ENCODE measurements at regions not wholly inside any gene's neighbourhood (a gene's known extent, or its start where the extent isn't known, plus 50 kb on each side); places are given as distances from the start of the nearest gene placed in this dataset.

- no peak for DNase-seq
- Mint-ChIP-seq H3K27ac (peak overlapping the region in 1 of 2 donors; percentile 27), H3K9me3 (no peaks in the 10 kb centered on the region), H3K4me3 (no peak overlapping the region), H3K4me1 (no peaks in the 10 kb centered on the region), H3K27me3 (peaks cover 20% of the 10 kb centered on the region)
- ATAC-seq: no peak
Measured at GRCh38 chr16:73610605-73611156, 562.8 kb upstream of the ZFHX3 start.

GRCh38 chr16:73610160-73610559, 562.2 kb upstream of the ZFHX3 start:
- no peak for ATAC-seq
- Mint-ChIP-seq H3K4me3 (no peak overlapping the region), H3K27me3 (peaks cover 20% of the 10 kb centered on the region), H3K27ac (no peak overlapping the region), H3K4me1 (no peaks in the 10 kb centered on the region), H3K9me3 (no peaks in the 10 kb centered on the region)
- DNase-seq: no peak

- peaks cover 20% of the 10 kb centered on the region for H3K27me3 Mint-ChIP-seq
- ATAC-seq: no peak
- H3K27ac Mint-ChIP-seq: no peak overlapping the region
Measured at GRCh38 chr16:73608911-73609310, 561.0 kb upstream of the ZFHX3 start.

DNA sequence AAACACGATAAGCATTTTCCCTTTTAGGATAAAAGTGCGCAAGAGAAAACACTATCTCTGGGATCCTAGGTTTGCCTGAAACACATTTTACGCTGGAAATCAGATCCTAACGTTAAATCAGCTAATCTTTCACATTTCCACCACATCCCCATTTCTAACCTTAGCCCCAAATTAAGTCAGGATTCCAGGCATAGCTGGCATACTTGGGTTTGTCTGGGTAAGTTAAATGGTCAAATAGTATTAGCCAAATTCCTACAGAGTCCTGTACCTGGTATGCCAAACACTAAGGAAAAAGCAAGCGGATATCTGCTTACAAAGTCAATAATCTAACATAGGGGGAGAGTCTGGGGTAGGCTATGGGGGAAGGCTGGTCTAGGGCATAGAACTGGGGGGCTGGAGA, 557.4 kb upstream of the ZFHX3 start:
- H3K4me3 Mint-ChIP-seq: no peak overlapping the region
- DNase-seq: no peak
- H3K9me3 Mint-ChIP-seq: no peaks in the 10 kb centered on the region
- ATAC-seq: no peak
- H3K27me3 Mint-ChIP-seq: peaks cover 5% of the 10 kb centered on the region
- no peaks in the 10 kb centered on the region for H3K4me1 Mint-ChIP-seq
- H3K27ac Mint-ChIP-seq: no peak overlapping the region

More at GRCh38 chr16:73608911-73609310, 561.0 kb upstream of the ZFHX3 start:
- no peak for DNase-seq
- Mint-ChIP-seq H3K4me3 (no peak overlapping the region), H3K4me1 (no peaks in the 10 kb centered on the region), H3K9me3 (no peaks in the 10 kb centered on the region)

DNA sequence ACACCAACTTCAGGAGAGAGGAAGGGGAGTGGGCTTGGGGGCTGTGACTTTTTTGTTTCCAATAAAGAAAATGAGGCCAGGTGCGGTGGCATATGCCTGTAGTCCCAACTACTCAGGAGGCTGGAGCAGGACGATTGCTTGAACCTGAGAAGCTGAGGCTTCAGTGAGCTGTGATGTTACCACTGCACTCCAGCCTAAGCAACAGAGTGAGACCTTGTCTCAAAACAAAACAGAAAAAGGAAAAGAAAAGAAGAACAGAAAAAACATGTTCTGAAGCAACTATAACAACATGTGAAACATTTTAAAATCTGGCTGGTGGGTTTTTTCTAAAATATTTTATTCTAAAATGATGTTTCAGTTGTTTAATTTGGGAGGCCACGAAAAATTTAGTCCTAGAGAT, 554.0 kb upstream of the ZFHX3 start:
- Mint-ChIP-seq H3K9me3 (no peaks in the 10 kb centered on the region), H3K4me1 (no peaks in the 10 kb centered on the region), H3K27me3 (no peaks in the 10 kb centered on the region), H3K27ac (no peak overlapping the region), H3K4me3 (no peak overlapping the region)
- no peak for ATAC-seq
- DNase-seq: no peak

GRCh38 chr16:73599870-73600269, 551.9 kb upstream of the ZFHX3 start:
- ATAC-seq (no peak), DNase-seq (no peak)
- Mint-ChIP-seq H3K27ac (peak overlapping the region in 1 of 2 donors; percentile 27), H3K4me3 (no peak overlapping the region), H3K4me1 (no peaks in the 10 kb centered on the region), H3K9me3 (no peaks in the 10 kb centered on the region), H3K27me3 (no peaks in the 10 kb centered on the region)

- Mint-ChIP-seq H3K4me3 (no peak overlapping the region), H3K9me3 (no peaks in the 10 kb centered on the region), H3K27me3 (no peaks in the 10 kb centered on the region), H3K27ac (no peak overlapping the region), H3K4me1 (no peaks in the 10 kb centered on the region)
- ATAC-seq (no peak), DNase-seq (no peak)
Measured at GRCh38 chr16:73599351-73599750, 551.4 kb upstream of the ZFHX3 start.

DNA sequence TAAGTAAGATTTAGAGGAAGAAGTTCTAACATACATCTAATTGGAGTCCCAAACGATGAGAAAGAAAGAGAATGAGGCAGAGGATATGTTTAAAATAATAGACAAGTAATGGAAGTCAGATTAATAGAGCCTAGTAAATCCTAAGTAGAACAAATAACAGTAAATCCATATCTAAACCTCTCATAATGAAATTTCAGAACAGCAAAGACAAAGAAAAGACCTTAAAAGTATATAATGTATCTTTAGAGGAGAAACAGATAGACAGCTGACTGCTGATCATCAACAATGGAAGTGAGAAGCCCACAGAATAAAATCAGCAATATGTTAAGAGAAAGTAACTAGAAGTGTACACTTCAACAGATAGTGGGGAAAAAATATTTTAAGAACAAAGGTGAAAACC, 536.2 kb upstream of the ZFHX3 start:
- H3K27me3 Mint-ChIP-seq: no peaks in the 10 kb centered on the region
- H3K27ac Mint-ChIP-seq: peak overlapping the region in 1 of 2 donors; percentile 15
- no peak for ATAC-seq
- no peak for DNase-seq
- no peaks in the 10 kb centered on the region for H3K4me1 Mint-ChIP-seq
- peaks cover 7 to 16% of the 10 kb centered on the region in 2 donors for H3K9me3 Mint-ChIP-seq
- H3K4me3 Mint-ChIP-seq: no peak overlapping the region

- H3K4me1 Mint-ChIP-seq: no peaks in the 10 kb centered on the region
- no peaks in the 10 kb centered on the region for H3K9me3 Mint-ChIP-seq
- ATAC-seq: no peak
- peaks cover 22% of the 10 kb centered on the region for H3K27me3 Mint-ChIP-seq
- no peak overlapping the region for H3K4me3 Mint-ChIP-seq
- no peak for DNase-seq
- H3K27ac Mint-ChIP-seq: no peak overlapping the region
Measured at GRCh38 chr16:73572135-73572828, 524.4 kb upstream of the ZFHX3 start.

- DNase-seq (no peak), ATAC-seq (no peak)
- Mint-ChIP-seq H3K27me3 (peaks cover 22% of the 10 kb centered on the region), H3K4me3 (no peak overlapping the region), H3K9me3 (no peaks in the 10 kb centered on the region), H3K4me1 (no peaks in the 10 kb centered on the region), H3K27ac (no peak overlapping the region)
Measured at GRCh38 chr16:73569266-73569980, 521.5 kb upstream of the ZFHX3 start.

DNA sequence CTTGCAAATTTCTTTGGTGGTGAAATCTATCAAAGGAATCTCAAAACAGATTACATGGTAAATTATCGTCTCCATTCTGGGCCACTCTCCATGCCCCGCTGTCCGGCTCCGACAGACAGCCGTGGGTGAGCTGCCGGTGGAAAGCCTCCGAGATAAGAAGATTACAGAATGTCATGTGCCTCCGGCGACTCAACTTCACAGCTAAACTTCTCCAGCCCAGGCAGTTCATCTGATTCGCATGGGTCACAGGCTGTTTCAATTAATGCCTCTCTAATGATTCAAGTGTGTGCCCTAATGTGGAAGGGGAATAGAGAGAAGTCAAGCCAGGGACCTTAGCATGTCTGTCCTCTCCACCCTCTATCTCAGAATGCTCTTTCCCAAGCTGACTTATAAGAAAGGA, 520.8 kb upstream of the ZFHX3 start:
- Mint-ChIP-seq H3K4me3 (no peak overlapping the region), H3K27ac (no peak overlapping the region), H3K4me1 (no peaks in the 10 kb centered on the region), H3K27me3 (peaks cover 22% of the 10 kb centered on the region), H3K9me3 (no peaks in the 10 kb centered on the region)
- DNase-seq (no peak), ATAC-seq (no peak)

DNA sequence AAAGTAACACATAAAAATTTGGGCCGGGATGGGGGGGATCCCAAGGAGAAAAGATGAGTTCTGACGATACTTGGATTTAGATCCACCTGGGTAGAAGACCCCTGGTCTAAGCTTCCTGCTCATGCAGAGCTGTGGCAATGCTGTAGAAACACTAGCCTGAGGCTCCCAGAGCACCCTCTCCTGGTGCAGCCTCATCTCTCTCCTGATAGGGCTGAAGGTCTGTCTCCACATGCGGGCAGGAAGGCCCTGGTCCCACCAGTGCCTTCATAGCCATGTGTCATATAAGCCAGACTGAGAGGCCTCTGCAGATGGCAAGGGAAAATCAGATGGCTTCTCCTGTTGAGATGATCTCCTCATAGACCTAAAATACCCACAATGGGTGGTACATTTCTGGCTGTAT, 518.0 kb upstream of the ZFHX3 start:
- Mint-ChIP-seq H3K4me3 (no peak overlapping the region), H3K4me1 (no peaks in the 10 kb centered on the region), H3K9me3 (no peaks in the 10 kb centered on the region), H3K27ac (no peak overlapping the region), H3K27me3 (peaks cover 22% of the 10 kb centered on the region)
- no peak for DNase-seq
- ATAC-seq: no peak

- Mint-ChIP-seq H3K9me3 (no peaks in the 10 kb centered on the region), H3K4me3 (no peak overlapping the region), H3K27me3 (peaks cover 22% of the 10 kb centered on the region), H3K27ac (no peak overlapping the region), H3K4me1 (no peaks in the 10 kb centered on the region)
- no peak for ATAC-seq
- DNase-seq: no peak
Measured at GRCh38 chr16:73565263-73565662, 517.3 kb upstream of the ZFHX3 start.

DNA sequence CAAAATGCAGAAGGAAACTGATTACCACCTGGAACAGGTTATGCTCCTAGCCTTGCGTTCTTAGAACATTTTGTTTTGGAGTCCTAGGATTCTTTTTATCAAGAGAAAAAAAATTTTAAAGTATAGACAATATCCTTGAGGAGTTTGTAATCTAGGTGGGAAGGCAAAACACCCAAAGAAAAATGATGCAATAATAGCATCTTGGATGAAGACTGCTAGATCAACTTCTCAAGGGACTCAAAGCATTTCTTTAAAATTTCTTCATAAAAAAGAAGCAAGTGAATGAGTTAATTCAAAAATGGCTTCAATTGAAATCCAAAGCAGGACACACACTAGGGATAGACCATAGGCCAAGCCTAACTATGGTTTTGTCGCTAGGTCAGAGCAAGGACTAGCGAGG, 515.8 kb upstream of the ZFHX3 start:
- Mint-ChIP-seq H3K9me3 (no peaks in the 10 kb centered on the region), H3K27ac (no peak overlapping the region), H3K27me3 (peaks cover 6% of the 10 kb centered on the region), H3K4me1 (no peaks in the 10 kb centered on the region), H3K4me3 (no peak overlapping the region)
- DNase-seq (no peak), ATAC-seq (no peak)

GRCh38 chr16:73560497-73560896, 512.6 kb upstream of the ZFHX3 start:
- H3K4me1 Mint-ChIP-seq: no peaks in the 10 kb centered on the region
- no peak for ATAC-seq
- DNase-seq: no peak
- H3K4me3 Mint-ChIP-seq: no peak overlapping the region
- H3K27ac Mint-ChIP-seq: no peak overlapping the region
- no peaks in the 10 kb centered on the region for H3K27me3 Mint-ChIP-seq
- H3K9me3 Mint-ChIP-seq: no peaks in the 10 kb centered on the region

DNA sequence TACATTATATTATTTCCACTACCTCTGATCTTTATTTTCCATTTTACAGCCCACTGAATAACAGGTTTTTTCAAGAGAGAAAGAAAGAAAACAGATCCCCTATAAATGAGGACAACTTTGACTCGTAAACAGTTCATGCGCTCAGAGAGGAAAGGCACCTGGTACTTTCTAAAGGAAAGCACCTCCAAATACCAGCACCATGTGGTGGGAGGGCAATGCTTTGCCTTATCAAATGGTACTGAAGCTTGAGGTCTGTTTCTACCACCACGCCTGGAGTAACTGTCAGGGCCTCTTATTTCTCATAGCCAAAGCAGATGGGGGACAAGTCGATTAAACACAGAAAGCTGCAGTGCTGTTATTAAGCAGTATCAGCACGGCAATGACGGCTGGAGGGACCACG, 510.3 kb upstream of the ZFHX3 start:
- no peaks in the 10 kb centered on the region for H3K9me3 Mint-ChIP-seq
- H3K27me3 Mint-ChIP-seq: no peaks in the 10 kb centered on the region
- H3K27ac Mint-ChIP-seq: no peak overlapping the region
- ATAC-seq (no peak), DNase-seq (no peak)
- no peaks in the 10 kb centered on the region for H3K4me1 Mint-ChIP-seq
- H3K4me3 Mint-ChIP-seq: no peak overlapping the region

Data from stimulated activated naive CD8-positive, alpha-beta T cell treated with anti-CD3 and anti-CD28 coated beads, Interleukin-15, amount 100 ng/mL, for 72 hours (primary cell).